Calu3 (cell line): ENCODE measurements at regions not wholly inside any gene's neighbourhood (a gene's known extent, or its start where the extent isn't known, plus 50 kb on each side); places are given as distances from the start of the nearest gene placed in this dataset.

Source experiments
- BruUV-seq: library from RNA; stranded (reverse); fragments of 400-500 nt; replicated peaks from 2 replicates; lab custom pipeline; 2021; lab: Mats Ljungman, UMichigan
- CTCF ChIA-PET: fragments of 300-600 bp; sonication (Branson Sonifier 250); formaldehyde crosslinking; loops from one replicate; lab custom pipeline; 2022; ENCODE audit warnings: antibody characterized with exemption; lab: Charles Lee
- DNase-seq: peaks from one replicate; pipeline ENCODE4 v3.0.0; 2022
- H3K27ac Mint-ChIP-seq: one replicate; pipeline ENCODE4 v1.8.0; 2022; ENCODE audit warnings: mixed read lengths; ENCODE audit not compliant: unreplicated experiment
- H3K27me3 Mint-ChIP-seq: one replicate; pipeline ENCODE4 v1.8.0; 2022; ENCODE audit warnings: mixed read lengths; ENCODE audit not compliant: unreplicated experiment
- H3K36me3 Mint-ChIP-seq: one replicate; pipeline ENCODE4 v1.8.0; 2022; ENCODE audit warnings: mild to moderate bottlenecking, moderate library complexity, mixed read lengths; ENCODE audit not compliant: insufficient read depth, unreplicated experiment
- H3K4me1 Mint-ChIP-seq: one replicate; pipeline ENCODE4 v1.8.0; 2022; ENCODE audit warnings: mild to moderate bottlenecking, low read depth, mixed read lengths; ENCODE audit not compliant: unreplicated experiment
- H3K4me3 Mint-ChIP-seq: one replicate; pipeline ENCODE4 v1.8.0; 2022; ENCODE audit warnings: mild to moderate bottlenecking, low read depth, moderate library complexity, mixed read lengths; ENCODE audit not compliant: unreplicated experiment
- H3K9me3 Mint-ChIP-seq: one replicate; pipeline ENCODE4 v1.8.0; 2022; ENCODE audit warnings: low read depth, mixed read lengths; ENCODE audit not compliant: unreplicated experiment
- CTCF ChIP-seq: fragments of 200-600 bp; IDR thresholded peaks from one replicate; pipeline ENCODE4 v1.8.0; 2022; ENCODE audit warnings: antibody characterized with exemption; ENCODE audit not compliant: unreplicated experiment
- intact Hi-C: fragments of 100-400 bp; cut with micrococcal nuclease; formaldehyde crosslinking; loops from one replicate; pipeline ENCODE4 v1.10.0; 2022; ENCODE audit not compliant: unreplicated experiment

- Mint-ChIP-seq H3K36me3 (no peaks in the 10 kb centered on the region), H3K9me3 (peaks cover 11% of the 10 kb centered on the region), H3K27ac (no peak overlapping the region), H3K27me3 (no peaks in the 10 kb centered on the region), H3K4me1 (no peaks in the 10 kb centered on the region), H3K4me3 (no peak overlapping the region)
- no peak for TF ChIP-seq CTCF
- intact Hi-C loops, result no loop called here
- DNase-seq, result no peak
- BruUV-seq, result no TSS peak
- CTCF ChIA-PET, result no interaction called here
These were observed 535.4 kb downstream of the CDH8 start for GRCh38 chr16:61500851-61501250.

GRCh38 chr16:61480250-61480649 lies 556.0 kb downstream of the CDH8 start:
- CTCF ChIA-PET, result no interaction called here
- DNase-seq, result no peak
- no TSS peak for BruUV-seq
- H3K9me3 Mint-ChIP-seq, result peaks cover 22% of the 10 kb centered on the region
- no peak overlapping the region for H3K4me3 Mint-ChIP-seq
- no peak overlapping the region for H3K27ac Mint-ChIP-seq
- no peaks in the 10 kb centered on the region for H3K4me1 Mint-ChIP-seq
- intact Hi-C loops, result no loop called here
- no peaks in the 10 kb centered on the region for H3K27me3 Mint-ChIP-seq
- TF ChIP-seq CTCF, result no peak
- no peaks in the 10 kb centered on the region for H3K36me3 Mint-ChIP-seq

GRCh38 chr16:61471737-61472136 lies 564.5 kb downstream of the CDH8 start:
- intact Hi-C loops, result no loop called here
- BruUV-seq, result no TSS peak
- CTCF ChIA-PET, result no interaction called here
- H3K27ac Mint-ChIP-seq, result no peak overlapping the region
- TF ChIP-seq CTCF, result no peak
- H3K4me1 Mint-ChIP-seq, result no peaks in the 10 kb centered on the region
- DNase-seq, result no peak
- no peaks in the 10 kb centered on the region for H3K36me3 Mint-ChIP-seq
- peaks cover 18% of the 10 kb centered on the region for H3K9me3 Mint-ChIP-seq
- H3K27me3 Mint-ChIP-seq, result no peaks in the 10 kb centered on the region
- H3K4me3 Mint-ChIP-seq, result no peak overlapping the region

GRCh38 chr16:61471023-61471422 lies 565.2 kb downstream of the CDH8 start:
- no TSS peak for BruUV-seq

More at GRCh38 chr16:61471023-61471422, 565.2 kb downstream of the CDH8 start:
- Mint-ChIP-seq H3K4me1 (no peaks in the 10 kb centered on the region), H3K36me3 (no peaks in the 10 kb centered on the region), H3K4me3 (no peak overlapping the region), H3K27me3 (no peaks in the 10 kb centered on the region), H3K9me3 (peaks cover 15% of the 10 kb centered on the region), H3K27ac (no peak overlapping the region)
- CTCF ChIA-PET, result no interaction called here
- no peak for TF ChIP-seq CTCF
- no peak for DNase-seq
- intact Hi-C loops, result no loop called here
